Peyer's patch (tissue), 4 donors: ENCODE measurements at regions not wholly inside any gene's neighbourhood (a gene's known extent, or its start where the extent isn't known, plus 50 kb on each side); places are given as distances from the start of the nearest gene placed in this dataset.

Experiments used
- POLR2A ChIP-seq, 2 donors: fragments of 450-650 bp; IDR thresholded peaks; one replicate each; pipeline ENCODE4 v1.5.1; 2017; ENCODE audit warnings: antibody characterized with exemption in 2 of 2, mild to moderate bottlenecking in 2 of 2, moderate library complexity in 2 of 2
- TF ChIP-seq, protein P1 (sequence below), 6 experiments: fragments of 450-650 bp in 4 of 6; fragments of 200-600 bp in 2 of 6; sonication (generic) in 1 of 6; IDR thresholded peaks; one replicate each; pipeline ENCODE4 v1.5.1; 2017 to 2019; ENCODE audit warnings: antibody characterized with exemption in 6 of 6, mild to moderate bottlenecking in 3 of 6, moderate library complexity in 1 of 6

GRCh38 chrX:46072372-46072771, 472.8 kb downstream of the ZNF674 start:
- TF ChIP-seq, protein P1, sequence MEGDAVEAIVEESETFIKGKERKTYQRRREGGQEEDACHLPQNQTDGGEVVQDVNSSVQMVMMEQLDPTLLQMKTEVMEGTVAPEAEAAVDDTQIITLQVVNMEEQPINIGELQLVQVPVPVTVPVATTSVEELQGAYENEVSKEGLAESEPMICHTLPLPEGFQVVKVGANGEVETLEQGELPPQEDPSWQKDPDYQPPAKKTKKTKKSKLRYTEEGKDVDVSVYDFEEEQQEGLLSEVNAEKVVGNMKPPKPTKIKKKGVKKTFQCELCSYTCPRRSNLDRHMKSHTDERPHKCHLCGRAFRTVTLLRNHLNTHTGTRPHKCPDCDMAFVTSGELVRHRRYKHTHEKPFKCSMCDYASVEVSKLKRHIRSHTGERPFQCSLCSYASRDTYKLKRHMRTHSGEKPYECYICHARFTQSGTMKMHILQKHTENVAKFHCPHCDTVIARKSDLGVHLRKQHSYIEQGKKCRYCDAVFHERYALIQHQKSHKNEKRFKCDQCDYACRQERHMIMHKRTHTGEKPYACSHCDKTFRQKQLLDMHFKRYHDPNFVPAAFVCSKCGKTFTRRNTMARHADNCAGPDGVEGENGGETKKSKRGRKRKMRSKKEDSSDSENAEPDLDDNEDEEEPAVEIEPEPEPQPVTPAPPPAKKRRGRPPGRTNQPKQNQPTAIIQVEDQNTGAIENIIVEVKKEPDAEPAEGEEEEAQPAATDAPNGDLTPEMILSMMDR (IDR thresholded peaks at IDR 0.05): no peak
- TF ChIP-seq POLR2A (IDR thresholded peaks at IDR 0.05): no peak
